GM23338 (cell line): ENCODE measurements at regions not wholly inside any gene's neighbourhood (a gene's known extent, or its start where the extent isn't known, plus 50 kb on each side); places are given as distances from the start of the nearest gene placed in this dataset.
A peak's percentile ranks its signal among the peaks of the same experiment; 100 is the strongest.

Experiments used
- ATAC-seq: fragments of 200-7000 bp; cut with Tn5 transposase; 3 replicates; pipeline ENCODE4 v1.9.1; 2020
- DNase-seq: peaks from one replicate; pipeline ENCODE4 v3.0.0-alpha.2; 2015; ENCODE audit warnings: low spot score
- H2AFZ ChIP-seq: fragments of 200-600 bp; sonication (generic); 2 replicates; pipeline ENCODE4 v1.8.0; 2016; ENCODE audit warnings: antibody characterized with exemption, mild to moderate bottlenecking, moderate library complexity
- H3F3A ChIP-seq: fragments of 200-600 bp; sonication (generic); replicated peaks from 2 replicates; pipeline ENCODE4 v1.8.0; 2017; ENCODE audit warnings: antibody characterized with exemption, mixed run types, low read depth
- H3K27ac ChIP-seq: fragments of 200-600 bp; sonication (generic); 2 replicates; pipeline ENCODE4 v1.6.1; 2016; ENCODE audit warnings: low read depth
- H3K27me3 ChIP-seq: fragments of 200-600 bp; sonication (generic); 2 replicates; pipeline ENCODE4 v1.8.0; 2016; ENCODE audit warnings: mild to moderate bottlenecking, mixed run types, moderate library complexity; ENCODE audit not compliant: insufficient read depth
- H3K36me3 ChIP-seq: fragments of 200-600 bp; sonication (generic); 2 replicates; pipeline ENCODE4 v1.8.0; 2016; ENCODE audit warnings: mild to moderate bottlenecking; ENCODE audit not compliant: insufficient read depth
- H3K4me1 ChIP-seq: fragments of 200-600 bp; sonication (generic); 2 replicates; pipeline ENCODE4 v1.8.0; 2016; ENCODE audit warnings: mild to moderate bottlenecking, moderate library complexity; ENCODE audit not compliant: insufficient read depth
- H3K4me2 ChIP-seq: fragments of 200-600 bp; sonication (generic); 2 replicates; pipeline ENCODE4 v1.7.1; 2017; ENCODE audit warnings: mixed run types
- H3K4me3 ChIP-seq: fragments of 200-600 bp; sonication (generic); 2 replicates; pipeline ENCODE4 v1.6.1; 2016; ENCODE audit warnings: mixed run types
- H3K79me2 ChIP-seq: fragments of 200-600 bp; sonication (generic); replicated peaks from 2 replicates; pipeline ENCODE4 v1.8.0; 2017; ENCODE audit warnings: mild to moderate bottlenecking; ENCODE audit not compliant: insufficient read depth
- H3K9me2 ChIP-seq: fragments of 200-600 bp; sonication (generic); 2 replicates; pipeline ENCODE4 v1.8.0; 2017; ENCODE audit not compliant: insufficient read depth
- H4K20me1 ChIP-seq: fragments of 200-600 bp; sonication (generic); replicated peaks from 2 replicates; pipeline ENCODE4 v1.8.0; 2017; ENCODE audit warnings: mild to moderate bottlenecking; ENCODE audit not compliant: insufficient read depth
- H3K27ac Mint-ChIP-seq: 2 replicates; pipeline ENCODE4 v1.8.0; 2020; ENCODE audit warnings: inconsistent platforms, mild to moderate bottlenecking, moderate library complexity, mixed read lengths
- H3K27me3 Mint-ChIP-seq: 3 replicates; pipeline ENCODE4 v1.8.0; 2022; ENCODE audit warnings: low read depth, mild to moderate bottlenecking, moderate library complexity, mixed read lengths, inconsistent platforms; ENCODE audit not compliant: insufficient read depth, poor library complexity
- H3K36me3 Mint-ChIP-seq: 3 replicates; pipeline ENCODE4 v1.8.0; 2021; ENCODE audit warnings: low read depth, mild to moderate bottlenecking, inconsistent platforms, moderate library complexity, mixed read lengths
- H3K4me1 Mint-ChIP-seq: 3 replicates; pipeline ENCODE4 v1.8.0; 2020; ENCODE audit warnings: mild to moderate bottlenecking, inconsistent platforms, mixed read lengths
- H3K4me3 Mint-ChIP-seq: 3 replicates; pipeline ENCODE4 v1.8.0; 2021; ENCODE audit warnings: moderate library complexity, mild to moderate bottlenecking, inconsistent platforms, mixed read lengths
- H3K9me3 Mint-ChIP-seq: 3 replicates; pipeline ENCODE4 v1.8.0; 2020; ENCODE audit warnings: moderate library complexity, mild to moderate bottlenecking, inconsistent platforms, mixed read lengths
- CREB1 ChIP-seq: fragments of 250-450 bp; sonication (Bioruptor Pico); IDR thresholded peaks from 2 replicates; pipeline ENCODE4 v1.5.0; 2020; ENCODE audit warnings: low read depth, mild to moderate bottlenecking, moderate library complexity
- EZH2 ChIP-seq: fragments of 200-600 bp; sonication (generic); IDR thresholded peaks from one replicate; pipeline ENCODE4 v1.8.0; 2017; ENCODE audit warnings: antibody characterized with exemption, mild to moderate bottlenecking, low read depth; ENCODE audit not compliant: unreplicated experiment
- JUNB ChIP-seq: IDR thresholded peaks from one replicate; pipeline ENCODE4 v1.6.1; 2016; ENCODE audit warnings: antibody characterized with exemption; ENCODE audit not compliant: unreplicated experiment
- NANOG ChIP-seq: IDR thresholded peaks from 2 replicates; pipeline ENCODE4 v1.6.1; 2016; ENCODE audit warnings: antibody characterized with exemption, borderline replicate concordance
- REST ChIP-seq: IDR thresholded peaks from one replicate; pipeline ENCODE4 v1.6.1; 2018; ENCODE audit warnings: antibody characterized with exemption; ENCODE audit not compliant: unreplicated experiment
- STAT1 ChIP-seq: IDR thresholded peaks from one replicate; pipeline ENCODE4 v1.6.1; 2016; ENCODE audit warnings: antibody characterized with exemption; ENCODE audit not compliant: unreplicated experiment
- ZNF331 ChIP-seq: fragments of 250-450 bp; sonication (Bioruptor Pico); IDR thresholded peaks from 2 replicates; pipeline ENCODE4 v1.5.0; 2020; ENCODE audit warnings: low read depth, mild to moderate bottlenecking, moderate library complexity
- ZNF462 ChIP-seq: fragments of 250-450 bp; sonication (Bioruptor Pico); IDR thresholded peaks from 2 replicates; pipeline ENCODE4 v1.5.0; 2020; ENCODE audit warnings: mild to moderate bottlenecking, moderate library complexity
- TF ChIP-seq, protein P1 (sequence below): IDR thresholded peaks from 2 replicates; pipeline ENCODE4 v1.6.1; 2016; ENCODE audit warnings: antibody characterized with exemption
- TF ChIP-seq, protein P2 (sequence below), 2 experiments: fragments of 200-600 bp in 1 of 2; sonication (generic) in 1 of 2; conservative IDR thresholded peaks; 2 replicates each; pipeline versions ENCODE4 v1.5.1 to v1.6.1; 2016 to 2017; ENCODE audit warnings: antibody characterized with exemption in 2 of 2, low read depth in 2 of 2, mild to moderate bottlenecking in 2 of 2, moderate library complexity in 1 of 2

DNA sequence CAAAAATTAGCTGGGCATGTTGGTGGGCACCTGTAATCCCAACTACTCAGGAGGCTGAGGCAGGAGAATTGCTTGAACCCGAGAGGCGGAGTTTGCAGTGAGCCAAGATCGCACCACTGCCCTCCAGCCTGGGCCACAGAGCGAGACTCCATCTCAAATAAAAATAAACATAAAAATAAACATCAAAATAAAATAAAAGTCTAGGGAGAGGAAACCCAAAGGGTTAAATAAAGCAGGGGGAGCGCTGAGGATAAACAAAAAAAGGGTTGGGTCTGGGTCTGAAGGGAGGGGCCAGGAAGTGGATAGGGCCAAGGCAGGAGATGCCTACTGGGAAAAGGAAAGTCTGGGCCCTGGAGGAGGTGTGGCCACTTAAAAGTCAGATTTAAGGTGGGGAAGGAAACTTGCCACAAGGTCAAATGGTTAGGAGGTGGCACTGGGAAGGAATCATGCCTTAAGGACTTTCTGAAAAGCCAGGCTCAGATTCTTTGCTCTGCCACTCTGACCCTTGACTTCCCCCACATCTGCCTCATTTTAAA lies 150.0 kb downstream of the ADSS2 start:
- ATAC-seq (no peak), DNase-seq (no peak)
- Histone ChIP-seq H3K4me2 (no peak overlapping the region), H3K27me3 (no peaks in the 10 kb centered on the region), H3K4me3 (no peak overlapping the region), H3K4me1 (no peaks in the 10 kb centered on the region), H2AFZ (peak overlapping the region; percentile 80), H3K9me2 (no peaks in the 10 kb centered on the region; the same call in 1 of the 2 replicates), H3K79me2 (no peaks in the 10 kb centered on the region), H3K36me3 (no peaks in the 10 kb centered on the region; the same call in 1 of the 2 replicates), H3K27ac (no peak overlapping the region), H4K20me1 (no peaks in the 10 kb centered on the region), H3F3A (no peaks in the 10 kb centered on the region)
- Mint-ChIP-seq H3K27ac (no peak overlapping the region), H3K4me3 (no peak overlapping the region), H3K4me1 (peaks cover 12% of the 10 kb centered on the region), H3K36me3 (peaks cover 5% of the 10 kb centered on the region), H3K9me3 (peaks cover 15% of the 10 kb centered on the region), H3K27me3 (peaks cover 2% of the 10 kb centered on the region)
- no peak for TF ChIP-seq ZNF331 (CRISPR knock-in tag)
- TF ChIP-seq CREB1 (CRISPR knock-in tag), result no peak
- TF ChIP-seq ZNF462, result no peak
- TF ChIP-seq STAT1, result no peak
- TF ChIP-seq NANOG, result no peak
- TF ChIP-seq, protein P1, sequence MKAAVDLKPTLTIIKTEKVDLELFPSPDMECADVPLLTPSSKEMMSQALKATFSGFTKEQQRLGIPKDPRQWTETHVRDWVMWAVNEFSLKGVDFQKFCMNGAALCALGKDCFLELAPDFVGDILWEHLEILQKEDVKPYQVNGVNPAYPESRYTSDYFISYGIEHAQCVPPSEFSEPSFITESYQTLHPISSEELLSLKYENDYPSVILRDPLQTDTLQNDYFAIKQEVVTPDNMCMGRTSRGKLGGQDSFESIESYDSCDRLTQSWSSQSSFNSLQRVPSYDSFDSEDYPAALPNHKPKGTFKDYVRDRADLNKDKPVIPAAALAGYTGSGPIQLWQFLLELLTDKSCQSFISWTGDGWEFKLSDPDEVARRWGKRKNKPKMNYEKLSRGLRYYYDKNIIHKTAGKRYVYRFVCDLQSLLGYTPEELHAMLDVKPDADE, result no peak
- TF ChIP-seq, protein P2, sequence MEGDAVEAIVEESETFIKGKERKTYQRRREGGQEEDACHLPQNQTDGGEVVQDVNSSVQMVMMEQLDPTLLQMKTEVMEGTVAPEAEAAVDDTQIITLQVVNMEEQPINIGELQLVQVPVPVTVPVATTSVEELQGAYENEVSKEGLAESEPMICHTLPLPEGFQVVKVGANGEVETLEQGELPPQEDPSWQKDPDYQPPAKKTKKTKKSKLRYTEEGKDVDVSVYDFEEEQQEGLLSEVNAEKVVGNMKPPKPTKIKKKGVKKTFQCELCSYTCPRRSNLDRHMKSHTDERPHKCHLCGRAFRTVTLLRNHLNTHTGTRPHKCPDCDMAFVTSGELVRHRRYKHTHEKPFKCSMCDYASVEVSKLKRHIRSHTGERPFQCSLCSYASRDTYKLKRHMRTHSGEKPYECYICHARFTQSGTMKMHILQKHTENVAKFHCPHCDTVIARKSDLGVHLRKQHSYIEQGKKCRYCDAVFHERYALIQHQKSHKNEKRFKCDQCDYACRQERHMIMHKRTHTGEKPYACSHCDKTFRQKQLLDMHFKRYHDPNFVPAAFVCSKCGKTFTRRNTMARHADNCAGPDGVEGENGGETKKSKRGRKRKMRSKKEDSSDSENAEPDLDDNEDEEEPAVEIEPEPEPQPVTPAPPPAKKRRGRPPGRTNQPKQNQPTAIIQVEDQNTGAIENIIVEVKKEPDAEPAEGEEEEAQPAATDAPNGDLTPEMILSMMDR (conservative IDR thresholded peaks at IDR 0.05; ENCODE audit: low read depth in 2 of 2), result no peak
- no peak for TF ChIP-seq EZH2
- TF ChIP-seq JUNB, result no peak
- no peak for TF ChIP-seq REST
